T1000 (cell line): ENCODE measurements at regions not wholly inside any gene's neighbourhood (a gene's known extent, or its start where the extent isn't known, plus 50 kb on each side); places are given as distances from the start of the nearest gene placed in this dataset.

ENCODE experiments used
- DNase-seq: peaks from one replicate; lab custom pipeline; 2025; ENCODE audit warnings: mixed read lengths; lab: John Stamatoyannopoulos, UW

DNA sequence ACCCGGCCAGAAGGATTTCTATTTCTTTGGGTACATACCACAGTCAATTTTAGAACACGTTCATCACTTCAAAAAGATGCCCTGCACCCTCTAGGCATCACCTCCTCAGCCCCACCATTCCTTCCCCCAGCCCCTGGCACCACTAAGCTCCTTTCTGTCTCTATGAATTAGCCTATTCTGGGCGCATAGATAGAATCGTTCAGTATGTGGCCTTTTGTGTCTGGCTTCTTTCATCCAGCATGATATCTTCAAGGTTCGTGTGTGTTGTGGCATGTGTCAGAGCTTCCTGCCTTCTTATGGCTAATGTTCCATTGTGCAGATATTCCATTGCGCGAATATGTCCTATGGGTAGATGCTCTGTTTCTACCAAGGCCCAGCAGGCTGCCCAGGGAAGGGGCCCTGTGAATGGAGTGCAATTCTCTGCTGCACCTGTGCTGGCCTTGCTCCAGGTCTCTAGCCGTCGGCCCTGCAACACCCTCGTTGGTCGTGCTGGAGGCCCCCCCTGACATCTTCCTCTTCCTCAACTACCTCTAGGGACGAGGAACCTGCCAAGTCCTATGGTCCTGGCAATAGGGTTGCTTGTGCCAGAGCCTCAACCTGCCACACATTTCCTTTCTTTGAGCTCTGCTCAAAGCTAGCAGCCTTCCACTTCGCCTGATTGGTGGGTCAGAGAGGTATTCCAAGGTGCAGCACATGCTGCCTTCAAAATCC, 113.5 kb downstream of the RIPK4 start:
- no peak for DNase-seq

DNA sequence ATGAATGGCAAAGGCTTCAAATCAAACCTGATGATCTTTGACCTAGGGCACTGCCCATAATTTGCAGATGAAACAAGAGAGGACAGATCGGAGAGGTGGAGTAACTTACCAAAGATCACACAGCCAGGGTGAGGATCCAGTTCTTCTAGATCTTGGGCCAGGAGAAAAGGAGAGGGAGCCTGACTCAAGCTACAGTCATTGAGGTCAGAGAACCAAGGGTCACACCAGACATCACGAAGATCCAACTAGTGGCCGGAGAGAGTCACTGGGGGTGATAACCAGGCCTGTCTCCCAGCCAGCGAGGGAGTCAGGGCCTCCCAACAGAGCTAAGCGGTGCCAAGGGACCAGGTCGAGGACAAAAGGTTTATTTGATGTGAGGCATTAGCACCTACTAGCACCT, 115.0 kb downstream of the RIPK4 start:
- DNase-seq = no peak

DNA sequence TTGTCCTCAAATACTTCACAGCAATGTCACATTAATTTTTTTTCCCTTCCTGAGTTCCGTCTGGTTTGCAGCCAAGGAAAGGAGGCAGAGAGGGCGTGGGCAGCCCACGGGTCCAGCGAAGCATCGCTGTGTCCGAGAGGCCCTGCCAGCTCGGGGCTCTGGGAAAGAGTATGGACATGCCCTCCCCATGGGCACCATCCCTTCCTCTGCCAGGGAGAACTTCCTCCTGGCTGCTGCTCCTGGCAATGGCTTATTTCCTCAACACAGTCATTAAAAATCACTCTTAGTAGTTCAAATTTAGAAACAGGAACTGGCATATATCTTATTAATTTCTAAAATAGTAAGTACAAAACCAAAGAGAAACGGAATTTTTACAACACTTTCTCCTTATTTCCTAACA, 115.4 kb downstream of the RIPK4 start:
- no peak for DNase-seq

DNA sequence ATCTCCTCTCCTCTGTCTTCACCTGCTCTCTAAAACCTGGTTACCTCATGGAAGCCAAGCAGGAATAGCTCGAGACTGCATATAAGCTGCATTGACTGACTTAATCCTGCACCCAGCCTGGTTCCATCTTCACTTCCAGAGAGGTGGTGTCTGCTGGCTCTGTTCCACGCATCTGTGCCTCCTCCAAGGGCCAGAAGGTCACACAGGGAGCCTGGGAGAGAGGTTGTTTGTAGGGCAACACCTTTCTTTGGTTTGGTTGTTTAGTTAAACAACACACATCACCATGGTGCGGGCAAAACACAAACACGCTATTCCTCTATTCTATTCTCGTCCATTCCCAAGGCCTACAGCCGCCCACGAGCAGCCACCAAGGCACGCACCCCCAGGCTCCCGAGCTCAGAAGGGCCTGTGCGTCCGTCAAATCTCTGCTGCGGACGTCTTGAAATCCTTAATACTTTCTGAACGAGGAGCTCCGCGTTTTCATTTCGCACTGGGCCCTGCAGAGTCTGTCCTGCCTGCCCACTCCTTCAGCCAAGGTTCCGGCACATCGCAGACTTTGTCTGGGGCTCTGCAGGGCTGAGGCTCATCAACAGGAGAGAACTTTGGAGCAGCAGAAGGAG, 116.2 kb downstream of the RIPK4 start:
- no peak for DNase-seq

DNA sequence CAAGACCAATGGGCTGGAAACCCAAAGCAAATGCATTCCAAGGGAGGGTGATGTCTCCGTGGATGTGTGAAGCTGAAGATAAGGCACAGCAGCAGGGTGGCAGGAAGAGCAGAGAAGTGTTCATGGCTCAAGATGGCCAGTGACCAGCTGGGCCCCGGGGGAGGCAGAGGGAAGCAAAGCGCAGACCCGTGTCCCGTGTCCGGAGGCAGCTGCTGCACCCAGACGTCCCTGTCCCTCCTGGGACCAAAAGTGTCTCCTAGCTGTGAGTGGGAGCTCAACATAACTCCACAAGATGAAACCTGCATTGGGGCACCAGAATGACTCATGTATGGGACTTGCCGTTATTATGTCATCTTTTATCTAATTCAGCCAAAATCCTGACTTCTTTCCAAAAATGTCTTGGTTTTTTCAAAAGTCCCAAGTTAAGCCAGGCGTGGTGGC, 118.2 kb downstream of the RIPK4 start:
- DNase-seq = no peak

DNA sequence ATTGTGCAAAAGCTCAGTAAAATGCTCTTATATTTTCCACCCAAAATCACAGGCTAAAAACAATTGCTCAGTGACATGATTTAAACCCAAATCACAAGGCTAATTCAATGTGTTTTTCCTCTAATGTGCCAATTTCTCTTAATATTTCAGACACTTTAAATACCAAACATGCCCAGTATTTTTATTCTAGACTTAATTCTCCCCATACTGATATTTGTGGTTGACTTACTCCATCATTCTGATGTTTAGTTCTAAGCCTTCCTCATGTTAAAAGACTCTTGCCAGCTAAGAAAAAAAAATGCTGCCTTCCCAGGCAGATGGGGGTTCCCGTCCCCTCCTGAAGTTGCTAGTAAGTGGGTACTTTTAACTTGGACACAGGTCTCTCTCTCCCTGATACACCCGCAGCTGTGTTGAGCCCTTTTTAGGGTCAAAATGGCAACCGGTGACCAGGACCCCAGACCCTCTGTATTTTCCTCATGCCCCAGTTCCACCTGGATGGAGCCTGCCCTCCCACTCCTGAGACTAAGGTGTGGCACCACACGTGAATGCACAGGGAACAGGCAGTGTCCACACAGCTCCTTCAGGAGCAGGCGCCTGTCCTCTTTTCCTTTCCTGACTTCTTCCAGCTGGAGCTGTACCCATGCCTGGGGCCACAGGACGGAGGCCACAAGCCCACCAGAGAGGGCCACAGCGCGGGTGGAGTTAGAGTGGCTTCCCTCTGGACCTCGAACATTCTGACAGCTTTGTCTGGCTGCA, 118.9 kb downstream of the RIPK4 start:
- DNase-seq = no peak

DNA sequence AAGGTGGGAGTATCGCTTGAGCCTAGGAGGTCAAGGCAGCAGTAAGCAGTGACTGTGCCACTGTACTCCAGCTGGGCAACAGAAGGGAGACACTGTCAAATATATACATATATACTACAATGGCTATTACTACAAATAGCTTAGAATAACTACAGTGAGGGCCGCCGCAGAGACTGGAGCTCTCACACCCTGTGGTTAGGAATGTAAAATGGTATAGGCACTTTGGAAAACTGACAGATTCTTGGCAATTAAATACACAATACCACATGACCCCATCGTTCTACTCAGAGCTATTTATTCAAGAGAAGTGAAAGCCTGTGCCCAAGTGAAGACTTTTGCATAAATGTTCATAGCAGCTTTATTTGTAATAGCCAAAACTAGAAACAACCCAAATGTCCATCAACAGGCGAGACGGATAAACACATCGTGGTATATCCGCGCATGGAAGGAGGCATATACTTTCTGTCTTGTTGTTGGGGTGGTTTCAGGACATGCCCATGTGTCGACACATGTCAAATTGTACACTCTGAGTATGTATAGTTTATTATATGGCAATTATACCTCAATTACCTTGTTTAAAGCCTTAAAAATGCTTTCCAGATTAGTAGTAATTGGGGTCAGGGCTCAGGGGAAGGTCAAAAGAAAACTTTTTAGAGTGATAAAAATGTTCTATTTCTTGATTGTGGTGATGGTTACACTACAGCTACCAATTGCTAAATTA, 123.4 kb downstream of the RIPK4 start:
- no peak for DNase-seq

DNA sequence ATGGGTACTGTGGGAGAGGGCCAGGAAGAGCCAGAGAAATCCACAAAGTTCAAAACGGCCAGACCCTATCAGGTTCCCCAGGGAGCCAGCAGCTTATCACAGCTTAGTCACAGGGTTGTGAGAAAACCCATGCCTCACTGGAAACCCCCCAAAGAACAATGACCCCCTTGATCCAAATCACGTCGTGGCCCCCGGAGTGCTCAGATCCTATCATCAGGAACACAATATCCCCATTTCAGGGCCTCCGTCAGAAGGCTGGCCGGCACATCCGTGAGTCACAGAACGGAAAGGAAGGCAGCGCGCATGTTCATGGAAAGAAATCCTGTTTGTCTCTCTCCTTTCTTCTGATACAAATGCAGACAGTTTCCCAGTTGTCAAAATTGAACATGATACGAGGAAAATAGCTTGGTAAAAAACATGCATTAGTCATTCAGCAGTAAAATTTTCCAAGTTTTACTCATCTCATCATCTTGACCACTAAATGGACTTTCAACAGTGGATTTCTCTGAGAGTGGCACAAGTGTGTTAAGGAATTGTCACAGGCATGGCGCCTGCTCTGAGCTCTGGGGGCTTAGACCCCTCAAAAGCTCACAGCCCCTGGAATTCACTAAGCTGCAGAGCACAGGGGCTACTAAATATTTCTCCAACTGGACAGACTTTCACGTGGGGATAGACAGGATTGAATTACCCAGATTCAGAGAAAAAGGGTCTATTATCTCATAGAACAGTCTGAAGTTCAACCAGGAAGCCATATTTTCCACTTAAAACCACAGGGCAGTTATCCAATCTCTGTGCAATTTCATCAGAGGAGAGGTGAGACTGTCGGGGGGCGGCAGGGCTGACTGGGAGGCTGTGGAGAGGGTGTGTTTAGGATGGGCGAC, 124.8 kb downstream of the RIPK4 start:
- peak; percentile 79 for DNase-seq

DNA sequence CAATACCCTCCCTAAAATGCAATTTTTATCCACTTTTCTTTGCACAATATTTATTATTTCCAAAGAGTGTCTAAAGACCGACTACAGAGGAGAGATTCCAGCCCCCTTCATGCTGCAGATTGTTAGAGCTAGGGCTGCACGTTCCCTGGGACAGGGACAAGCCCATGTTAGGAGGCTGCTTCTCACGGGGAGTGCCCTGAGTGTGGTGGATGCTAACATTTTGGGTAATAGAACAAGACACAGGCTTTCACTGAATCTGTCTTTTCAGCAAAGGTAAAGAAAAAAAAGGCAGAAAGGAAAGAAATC, 125.4 kb downstream of the RIPK4 start:
- no peak for DNase-seq

DNA sequence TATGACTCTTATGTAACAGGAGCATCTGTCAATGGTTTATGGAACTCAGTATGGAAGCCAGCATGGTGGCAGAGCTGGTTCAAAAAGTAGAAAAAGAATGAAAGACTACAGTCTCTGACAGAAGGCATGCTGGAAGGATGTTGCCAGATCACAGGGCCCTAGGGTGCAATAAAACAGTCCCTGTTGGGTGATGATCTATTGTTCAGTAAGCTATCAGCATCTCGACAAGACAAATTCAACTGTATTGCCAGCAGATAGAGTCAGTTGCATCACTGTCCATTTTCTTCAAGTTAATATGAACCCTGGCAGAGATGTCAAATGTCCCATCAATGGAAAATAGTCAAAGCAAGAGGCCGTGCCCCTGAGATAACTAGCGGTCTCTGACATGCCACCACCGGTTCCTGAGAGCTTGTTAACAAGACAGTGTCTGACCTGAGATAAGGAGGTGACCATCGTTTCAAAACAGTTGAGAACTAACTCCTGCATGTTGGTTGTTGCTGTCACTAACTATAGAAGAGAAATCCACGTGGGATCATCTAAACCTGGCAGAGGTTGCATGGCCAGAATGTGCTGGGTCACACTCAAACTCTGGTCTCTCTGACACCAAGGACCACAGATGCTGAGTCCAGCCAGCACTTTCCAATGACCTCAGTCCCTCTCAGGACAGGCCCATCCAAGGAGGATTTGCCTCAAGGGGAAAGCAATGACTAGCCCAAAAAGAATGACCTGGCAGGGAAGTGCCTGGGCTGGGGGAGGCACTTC, 125.9 kb downstream of the RIPK4 start:
- peak; percentile 14 for DNase-seq

DNA sequence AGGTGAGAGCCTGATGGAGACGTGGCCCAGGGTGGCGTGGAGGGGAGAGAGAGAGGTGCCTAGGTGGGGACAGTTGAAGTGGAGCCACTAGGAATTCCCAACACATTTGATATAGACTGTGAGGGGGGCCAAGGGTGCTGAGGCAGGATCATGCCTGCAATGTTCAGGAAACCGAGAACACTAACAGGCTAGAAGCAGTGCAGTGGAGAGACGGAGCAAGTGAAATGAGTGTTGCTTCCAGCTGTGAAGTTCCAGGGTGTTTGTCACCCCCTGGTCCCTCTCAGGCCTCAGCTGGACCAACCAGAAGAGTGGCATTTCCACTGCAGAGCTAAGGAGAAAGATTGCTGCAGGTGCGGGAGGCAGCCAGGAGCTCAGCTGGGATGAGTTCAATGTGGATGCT, 127.1 kb downstream of the RIPK4 start:
- no peak for DNase-seq

DNA sequence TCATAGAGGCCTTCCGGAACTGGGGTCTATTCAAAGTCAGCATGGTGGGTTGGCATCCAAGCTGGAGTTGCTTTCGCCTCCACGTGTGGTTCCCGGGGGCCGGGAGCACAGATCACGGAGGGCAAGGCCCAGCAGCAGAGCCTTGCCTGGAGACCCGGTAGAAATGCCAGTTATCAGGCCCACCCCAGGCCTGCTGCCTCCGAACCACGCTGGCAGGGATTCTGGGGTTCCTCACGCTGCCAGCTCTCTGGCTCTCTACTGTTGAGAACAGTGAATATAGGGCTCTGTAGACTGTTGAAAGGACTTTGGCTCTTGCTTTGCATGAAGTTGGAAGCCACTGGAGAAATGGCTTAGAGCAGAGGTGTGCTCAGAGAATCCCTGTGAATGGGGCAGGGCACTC, 127.5 kb downstream of the RIPK4 start:
- no peak for DNase-seq

DNA sequence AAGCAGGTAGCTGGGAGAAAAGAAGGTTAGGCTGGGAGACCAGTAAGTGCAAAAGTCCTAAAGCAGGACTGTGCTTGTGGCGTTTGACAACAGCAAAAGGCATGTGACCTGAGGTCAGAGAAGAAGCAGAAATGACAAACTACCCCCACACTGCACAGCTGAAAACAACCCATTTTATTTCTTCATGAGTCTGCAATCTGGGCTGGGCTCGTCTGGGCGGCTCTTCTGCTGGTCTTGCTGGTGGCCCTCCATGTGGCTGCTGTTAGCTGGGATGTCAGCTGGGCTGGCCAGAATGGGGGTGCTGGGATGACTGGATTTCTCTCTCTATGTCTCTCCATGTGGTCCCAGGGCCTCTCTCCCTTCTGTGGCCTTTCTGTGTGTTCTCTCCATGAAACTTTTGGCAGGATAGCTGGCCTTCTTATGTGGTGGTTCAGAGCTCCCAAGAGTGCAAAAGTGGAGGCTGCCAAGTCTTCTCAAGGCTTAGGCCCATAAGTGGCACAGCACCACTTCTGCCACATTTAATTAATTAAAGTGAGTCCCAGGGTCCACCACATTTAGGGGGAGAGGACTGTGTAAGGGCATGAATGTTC, 128.6 kb downstream of the RIPK4 start:
- no peak for DNase-seq

DNA sequence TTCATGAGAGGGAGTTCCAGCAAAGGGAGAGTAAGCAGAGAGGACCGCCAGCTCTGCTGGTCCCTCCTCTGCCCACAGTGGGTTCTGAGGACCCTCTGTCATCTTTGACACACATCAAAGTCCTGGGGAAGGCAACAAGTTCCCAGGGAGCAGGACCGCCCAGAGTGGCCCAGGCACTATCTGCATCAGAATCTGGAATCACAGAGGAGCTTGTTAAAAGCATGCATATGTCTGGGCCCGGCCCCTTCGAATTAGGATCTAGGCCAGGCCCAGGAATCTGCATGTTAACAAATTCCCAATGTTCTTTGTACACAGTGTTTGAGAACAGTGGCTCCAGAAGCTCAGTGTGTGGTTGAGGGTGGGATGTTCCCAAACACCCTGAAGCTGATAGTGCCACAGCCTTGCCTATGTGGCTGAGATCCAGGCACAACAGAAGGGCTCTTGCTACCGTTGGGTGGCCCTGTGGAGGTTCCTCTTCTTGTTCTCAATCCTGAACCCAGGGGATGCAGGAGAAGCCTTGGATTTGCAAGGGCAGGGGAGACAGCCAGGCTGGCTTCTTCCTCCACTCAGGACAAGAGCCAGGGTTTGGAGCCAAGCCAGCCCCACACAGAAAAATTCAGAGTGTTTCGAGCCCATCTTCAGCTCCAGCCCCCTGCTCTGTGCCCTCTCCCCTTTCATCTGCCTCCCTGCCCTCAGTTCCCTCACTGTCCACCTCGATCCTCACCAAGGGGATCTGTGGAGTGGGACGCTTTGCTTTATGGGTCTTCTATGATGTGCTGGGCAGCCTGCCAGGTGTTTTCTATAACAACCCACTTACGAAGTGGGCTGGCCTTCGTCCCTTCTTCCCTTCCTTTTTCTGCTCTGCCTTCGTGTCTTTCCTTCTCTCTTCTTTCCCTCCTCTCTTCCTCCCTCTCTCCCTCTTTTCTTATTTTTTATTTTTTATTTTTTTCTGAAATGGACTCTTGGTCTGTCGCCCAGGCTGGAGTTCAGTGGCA, 129.0 kb upstream of the TMPRSS2 start:
- DNase-seq = no peak

DNA sequence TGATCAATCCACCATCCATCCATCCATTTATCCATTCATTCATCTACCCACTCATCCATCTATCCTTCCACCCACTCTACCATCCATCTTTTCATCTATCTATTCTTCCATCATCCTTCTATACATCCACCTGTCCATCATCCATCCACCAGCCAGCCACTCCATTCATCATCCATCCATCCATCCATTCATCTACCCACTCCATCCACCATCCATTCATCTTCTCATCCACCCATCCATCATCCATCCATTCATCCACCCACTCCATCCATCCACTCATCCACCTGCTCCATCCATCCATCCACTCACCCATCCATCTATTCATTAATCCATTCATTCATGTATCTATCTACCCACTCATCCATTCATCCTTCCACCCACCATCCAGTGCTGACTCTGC, 127.9 kb upstream of the TMPRSS2 start:
- DNase-seq = no peak

DNA sequence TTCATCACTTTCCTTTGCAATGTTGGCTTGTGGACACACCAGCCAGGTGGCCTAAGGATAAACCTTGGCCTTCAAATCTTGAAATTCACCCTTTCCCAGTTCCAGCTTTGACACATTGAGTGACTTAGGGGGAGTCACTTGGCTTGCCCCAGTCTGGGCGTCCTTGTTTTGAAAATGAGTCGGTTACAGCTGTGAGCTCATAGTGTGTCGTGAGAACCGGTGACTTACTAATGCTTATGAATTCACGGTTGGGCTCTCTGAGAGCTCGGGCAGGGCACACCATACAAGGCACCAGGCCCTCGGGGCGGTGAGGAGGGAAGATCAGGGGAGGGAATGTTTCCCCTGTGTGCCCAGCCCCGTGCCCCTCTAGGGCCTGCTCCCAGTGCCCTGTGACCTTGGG, 126.9 kb upstream of the TMPRSS2 start:
- peak; percentile 26 for DNase-seq

DNA sequence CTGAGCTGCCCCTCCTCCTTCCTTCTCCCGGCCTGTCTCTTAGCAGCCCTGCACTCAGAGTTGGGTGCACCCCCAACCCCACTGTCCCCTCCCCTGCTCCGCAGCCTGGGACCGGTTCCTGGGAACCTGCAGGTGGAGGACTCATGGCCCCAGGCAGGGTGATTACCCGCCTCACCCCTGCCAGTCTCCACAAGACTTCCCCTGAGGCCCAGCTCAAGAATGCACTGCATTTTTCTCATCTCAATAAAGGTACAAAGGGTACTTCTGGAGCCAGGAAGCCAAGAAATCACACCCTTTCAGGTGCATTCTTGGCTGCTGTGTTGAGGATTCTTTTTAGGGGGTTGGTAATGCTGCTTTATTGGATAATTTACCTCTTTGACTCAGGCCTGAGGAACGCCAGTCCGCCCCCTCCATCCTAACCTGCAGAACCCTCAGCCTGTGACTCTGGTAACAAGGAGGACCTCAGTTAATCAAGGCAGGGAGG, 126.3 kb upstream of the TMPRSS2 start:
- DNase-seq = no peak

DNA sequence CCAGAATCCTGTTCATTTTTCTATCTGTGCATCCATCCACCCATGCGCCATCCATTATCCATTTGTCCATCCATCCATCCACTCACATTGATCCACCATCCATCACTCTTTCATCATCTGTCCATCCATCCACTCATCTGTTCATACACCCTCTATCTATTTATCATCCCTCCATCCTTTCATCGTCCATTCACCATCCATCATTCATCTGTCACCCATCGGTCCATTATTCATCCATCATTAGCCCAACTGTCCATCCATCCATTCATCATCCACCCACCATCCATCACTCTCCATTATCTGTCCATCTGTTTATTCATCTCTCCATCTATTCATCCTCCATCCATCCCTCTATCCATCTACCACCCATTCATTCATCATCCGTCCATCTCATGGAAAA, 125.7 kb upstream of the TMPRSS2 start:
- no peak for DNase-seq
